H1 (cell line): ENCODE measurements at regions not wholly inside any gene's neighbourhood (a gene's known extent, or its start where the extent isn't known, plus 50 kb on each side); places are given as distances from the start of the nearest gene placed in this dataset.

Experiments used
- FOSL1 ChIP-seq: IDR thresholded peaks from 2 replicates; pipeline ENCODE4 v1.6.1; 2011; ENCODE audit warnings: mild to moderate bottlenecking, low read depth, low read length, moderate library complexity; ENCODE audit not compliant: insufficient read depth
- GTF2F1 ChIP-seq: IDR thresholded peaks from 2 replicates; pipeline ENCODE4 v1.6.1; 2012; ENCODE audit warnings: low read depth, low read length, improper control_type of control experiment, borderline replicate concordance
- HDAC6 ChIP-seq: IDR thresholded peaks from one replicate; pipeline ENCODE4 v1.7.1; 2012; ENCODE audit warnings: low read depth, mild to moderate bottlenecking, inconsistent platforms, low read length, moderate library complexity
- KDM1A ChIP-seq: fragments of 200-600, 300-600 bp; sonication (generic); IDR thresholded peaks from 2 replicates; pipeline ENCODE4 v1.7.1; 2016; ENCODE audit warnings: mild to moderate bottlenecking, low read length, borderline replicate concordance
- RXRA ChIP-seq: IDR thresholded peaks from 2 replicates; pipeline ENCODE4 v1.6.1; 2011; ENCODE audit warnings: low read depth, mild to moderate bottlenecking, low read length, moderate library complexity; ENCODE audit not compliant: insufficient read depth
- SIRT6 ChIP-seq: IDR thresholded peaks from one replicate; pipeline ENCODE4 v1.7.1; 2012; ENCODE audit warnings: low read length, inconsistent platforms
- SRF ChIP-seq: IDR thresholded peaks from 2 replicates; pipeline ENCODE4 v1.6.1; 2011; ENCODE audit warnings: mild to moderate bottlenecking, low read depth, low read length, moderate library complexity
- TF ChIP-seq, protein P1 (sequence below): IDR thresholded peaks from 2 replicates; pipeline ENCODE4 v1.6.1; 2012; ENCODE audit warnings: inconsistent platforms

DNA sequence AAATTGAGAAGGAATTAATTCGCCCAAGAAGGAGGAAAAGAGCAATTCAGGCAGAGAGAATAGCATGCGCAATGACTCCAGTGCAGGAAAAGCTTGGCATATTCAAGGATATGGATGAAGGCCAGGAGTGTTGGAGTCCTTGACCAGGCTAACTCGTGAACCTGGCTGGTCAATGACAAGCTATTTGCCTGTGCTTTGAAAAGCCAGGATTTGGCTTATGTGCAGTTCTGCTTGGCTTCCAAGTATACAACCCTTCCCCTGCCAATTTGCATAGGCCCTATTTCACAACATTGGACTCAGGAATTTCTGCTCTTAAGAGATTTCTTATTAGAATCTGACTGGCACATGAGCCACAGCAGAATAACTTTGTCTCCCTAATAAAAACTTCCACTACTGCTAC lies 72.3 kb upstream of the SP8 start (continued):
- TF ChIP-seq, protein P1, sequence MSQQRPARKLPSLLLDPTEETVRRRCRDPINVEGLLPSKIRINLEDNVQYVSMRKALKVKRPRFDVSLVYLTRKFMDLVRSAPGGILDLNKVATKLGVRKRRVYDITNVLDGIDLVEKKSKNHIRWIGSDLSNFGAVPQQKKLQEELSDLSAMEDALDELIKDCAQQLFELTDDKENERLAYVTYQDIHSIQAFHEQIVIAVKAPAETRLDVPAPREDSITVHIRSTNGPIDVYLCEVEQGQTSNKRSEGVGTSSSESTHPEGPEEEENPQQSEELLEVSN = no peak
- TF ChIP-seq SRF (no peak), RXRA (no peak), FOSL1 (no peak), HDAC6 (no peak), KDM1A (no peak), GTF2F1 (no peak), SIRT6 (no peak)
